NCI-H2227 treated with DMSO at 0.1 percent for 48 hours (cell line): ENCODE measurements at regions not wholly inside any gene's neighbourhood (a gene's known extent, or its start where the extent isn't known, plus 50 kb on each side); places are given as distances from the start of the nearest gene placed in this dataset.

Source experiments
- DNase-seq: peaks from one replicate; lab custom pipeline; 2025; lab: John Stamatoyannopoulos, UW

GRCh38 chr17:56737421-56738161 lies 96.1 kb downstream of the C17orf67 start:
- DNase-seq: no peak

GRCh38 chr17:56739376-56739775 lies 94.3 kb downstream of the C17orf67 start:
- DNase-seq: no peak

GRCh38 chr17:56739776-56740175 lies 93.9 kb downstream of the C17orf67 start:
- DNase-seq: no peak

GRCh38 chr17:56740481-56740880 lies 93.2 kb downstream of the C17orf67 start:
- no peak for DNase-seq
